B cell (primary cell): ENCODE measurements at regions not wholly inside any gene's neighbourhood (a gene's known extent, or its start where the extent isn't known, plus 50 kb on each side); places are given as distances from the start of the nearest gene placed in this dataset.

Source experiments
- ATAC-seq: fragments of 200-7000 bp; cut with Tn5 transposase; one replicate; pipeline ENCODE4 v1.10.0; 2021; ENCODE audit warnings: low read depth, mild to moderate bottlenecking, moderate number of reproducible peaks, moderate library complexity
- CTCF ChIA-PET: fragments of 350-600 bp; sonication (Branson Sonifier 250); formaldehyde crosslinking; loops from one replicate; lab custom pipeline; 2021; ENCODE audit warnings: antibody characterized with exemption, inconsistent platforms; lab: Charles Lee
- POLR2A ChIA-PET: fragments of 350-600 bp; sonication (Branson Sonifier 250); formaldehyde crosslinking; loops from one replicate; lab custom pipeline; 2021; ENCODE audit warnings: antibody characterized with exemption; lab: Charles Lee
- DNase-seq: peaks from one replicate; pipeline ENCODE4 v3.0.0; 2013
- H2AFZ ChIP-seq: 2 replicates; pipeline ENCODE4 v1.6.1; 2012; ENCODE audit warnings: mild to moderate bottlenecking, low read depth, low read length; ENCODE audit not compliant: insufficient read depth, poor library complexity, severe bottlenecking
- H3K27ac ChIP-seq, 2 donors: 1 replicate in 1 of 2; 2 replicates in 1 of 2; pipeline ENCODE4 v1.5.1; 2012 to 2013; ENCODE audit warnings: low read length in 2 of 2, mild to moderate bottlenecking in 2 of 2, moderate library complexity in 1 of 2
- H3K27me3 ChIP-seq, 4 experiments: fragments of 200-600 bp in 1 of 4; sonication (generic) in 1 of 4; replicated peaks in 1 of 4; 1 replicate in 2 of 4; 2 replicates in 2 of 4; pipeline versions ENCODE4 v1.6.1 to v1.7.0; 2013 to 2016; ENCODE audit warnings: low read length in 3 of 4, mild to moderate bottlenecking in 2 of 4, mixed read lengths in 1 of 4, moderate library complexity in 1 of 4; ENCODE audit not compliant: insufficient read depth in 4 of 4, control insufficient read depth in 3 of 4; ENCODE audit errors: control extremely low read depth in 1 of 4
- H3K36me3 ChIP-seq, 2 experiments: replicated peaks in 1 of 2; 1 replicate in 1 of 2; 2 replicates in 1 of 2; pipeline versions ENCODE4 v1.6.1 to v1.7.1; 2013; ENCODE audit warnings: low read length in 1 of 2; ENCODE audit not compliant: insufficient read depth in 2 of 2, control insufficient read depth in 1 of 2; ENCODE audit errors: control extremely low read depth in 1 of 2, extremely low read depth in 1 of 2
- H3K4me1 ChIP-seq, 2 donors: fragments of 200-600 bp in 1 of 2; sonication (generic) in 1 of 2; 1 replicate in 1 of 2; 2 replicates in 1 of 2; pipeline versions ENCODE4 v1.5.1 to v1.6.1; 2013 to 2017; ENCODE audit warnings: low read length in 2 of 2; ENCODE audit not compliant: control insufficient read depth in 2 of 2, insufficient read depth in 2 of 2
- H3K4me2 ChIP-seq: replicated peaks from 2 replicates; pipeline ENCODE3; 2012; ENCODE audit warnings: mild to moderate bottlenecking, low read depth, low read length; ENCODE audit not compliant: poor library complexity, severe bottlenecking
- H3K4me3 ChIP-seq, 5 experiments: fragments of 200-600 bp in 1 of 5; sonication (generic) in 1 of 5; 1 replicate in 3 of 5; 2 replicates in 2 of 5; pipeline versions ENCODE4 v1.5.1 to v1.7.0; 2011 to 2016; ENCODE audit warnings: low read length in 4 of 5, mild to moderate bottlenecking in 4 of 5, low read depth in 2 of 5, control low read depth in 1 of 5, moderate library complexity in 1 of 5; ENCODE audit not compliant: insufficient read depth in 1 of 5; ENCODE audit errors: control extremely low read depth in 1 of 5, extremely low read depth in 1 of 5
- H3K79me2 ChIP-seq: fragments of 200-600 bp; sonication (generic); one replicate; pipeline ENCODE4 v1.6.0; 2016; ENCODE audit warnings: low read length; ENCODE audit not compliant: control insufficient read depth, insufficient read depth
- H3K9ac ChIP-seq: fragments of 200-600 bp; sonication (generic); 2 replicates; pipeline ENCODE4 v1.6.1; 2017; ENCODE audit warnings: mild to moderate bottlenecking, low read length, moderate library complexity
- H3K9me3 ChIP-seq, 3 donors: one replicate each; pipeline versions ENCODE4 v1.6.1 to v1.7.1; 2013; ENCODE audit warnings: low read length in 2 of 3; ENCODE audit not compliant: control insufficient read depth in 2 of 3, insufficient read depth in 1 of 3; ENCODE audit errors: control extremely low read depth in 1 of 3
- H4K20me1 ChIP-seq: 2 replicates; pipeline ENCODE4 v1.6.0; 2012; ENCODE audit warnings: mild to moderate bottlenecking, low read length; ENCODE audit not compliant: insufficient read depth, control insufficient read depth, poor library complexity, severe bottlenecking
- H3K27ac Mint-ChIP-seq: one replicate; pipeline ENCODE4 v1.8.0; 2021; ENCODE audit warnings: mixed read lengths
- H3K27me3 Mint-ChIP-seq: one replicate; pipeline ENCODE4 v1.8.0; 2021; ENCODE audit warnings: mixed read lengths
- H3K4me1 Mint-ChIP-seq: one replicate; pipeline ENCODE4 v1.8.0; 2021; ENCODE audit warnings: mixed read lengths
- H3K4me3 Mint-ChIP-seq: one replicate; pipeline ENCODE4 v1.8.0; 2021; ENCODE audit warnings: mixed read lengths
- H3K9me3 Mint-ChIP-seq: one replicate; pipeline ENCODE4 v1.8.0; 2022; ENCODE audit warnings: mixed read lengths; ENCODE audit not compliant: insufficient read depth
- EZH2 ChIP-seq: IDR thresholded peaks from 2 replicates; pipeline ENCODE4 v1.6.1; 2012; ENCODE audit warnings: borderline replicate concordance, low read depth, mild to moderate bottlenecking, moderate library complexity, low read length; ENCODE audit not compliant: insufficient read depth, poor library complexity, severe bottlenecking
- WGBS: methylation state at CpG from one replicate; pipeline ENCODE4 v1.1.5; 2013; ENCODE audit warnings: missing lambda C conversion rate; ENCODE audit not compliant: insufficient coverage; 5-methylcytosine and 5-hydroxymethylcytosine counted together
- intact Hi-C: fragments of 100-400 bp; cut with micrococcal nuclease; formaldehyde crosslinking; loops from one replicate; pipeline ENCODE4 v1.10.0; 2022
- TF ChIP-seq, protein P1 (sequence below): fragments of 200-600 bp; IDR thresholded peaks from one replicate; pipeline ENCODE4 v1.8.0; 2022; ENCODE audit warnings: antibody characterized with exemption, mild to moderate bottlenecking

DNA sequence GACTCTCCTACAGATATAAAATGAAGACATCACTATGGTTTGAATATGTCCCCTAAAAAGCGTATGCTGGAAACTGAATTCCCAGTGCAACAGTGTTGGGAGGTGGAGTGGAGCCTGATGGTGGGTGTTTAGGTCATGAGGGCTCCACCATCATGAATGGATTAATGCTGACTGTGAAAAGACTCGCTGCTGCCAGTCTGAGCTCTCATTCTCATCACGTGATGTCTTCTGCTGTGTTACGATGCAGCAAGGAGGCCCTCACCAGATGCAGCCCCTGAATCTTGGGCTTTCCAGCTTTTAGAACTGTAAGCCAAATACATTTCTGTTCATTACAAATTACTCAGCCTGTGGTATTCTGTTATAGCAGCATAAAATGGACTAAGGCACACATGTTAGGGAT, 73.8 kb upstream of the PPP2R5A start:
- intact Hi-C loops = no loop called here
- ATAC-seq (no peak), DNase-seq (no peak)
- Histone ChIP-seq H3K9me3 (no peaks in the 10 kb centered on the region), H3K27ac (no peak overlapping the region), H3K79me2 (no peaks in the 10 kb centered on the region), H3K4me1 (no peaks in the 10 kb centered on the region), H3K4me3 (no peak overlapping the region), H4K20me1 (no peaks in the 10 kb centered on the region), H3K9ac (no peak overlapping the region), H2AFZ (no peak overlapping the region), H3K4me2 (no peak overlapping the region), H3K36me3 (no peaks in the 10 kb centered on the region), H3K27me3 (peaks cover 0 to 2% (median 0%) of the 10 kb centered on the region in 4 experiments)
- Mint-ChIP-seq H3K9me3 (no peaks in the 10 kb centered on the region), H3K27ac (no peak overlapping the region), H3K4me1 (no peaks in the 10 kb centered on the region), H3K27me3 (peaks cover 16% of the 10 kb centered on the region), H3K4me3 (no peak overlapping the region)
- ChIA-PET CTCF (no interaction called here), POLR2A (no interaction called here)
- TF ChIP-seq EZH2 = no peak
- TF ChIP-seq, protein P1, sequence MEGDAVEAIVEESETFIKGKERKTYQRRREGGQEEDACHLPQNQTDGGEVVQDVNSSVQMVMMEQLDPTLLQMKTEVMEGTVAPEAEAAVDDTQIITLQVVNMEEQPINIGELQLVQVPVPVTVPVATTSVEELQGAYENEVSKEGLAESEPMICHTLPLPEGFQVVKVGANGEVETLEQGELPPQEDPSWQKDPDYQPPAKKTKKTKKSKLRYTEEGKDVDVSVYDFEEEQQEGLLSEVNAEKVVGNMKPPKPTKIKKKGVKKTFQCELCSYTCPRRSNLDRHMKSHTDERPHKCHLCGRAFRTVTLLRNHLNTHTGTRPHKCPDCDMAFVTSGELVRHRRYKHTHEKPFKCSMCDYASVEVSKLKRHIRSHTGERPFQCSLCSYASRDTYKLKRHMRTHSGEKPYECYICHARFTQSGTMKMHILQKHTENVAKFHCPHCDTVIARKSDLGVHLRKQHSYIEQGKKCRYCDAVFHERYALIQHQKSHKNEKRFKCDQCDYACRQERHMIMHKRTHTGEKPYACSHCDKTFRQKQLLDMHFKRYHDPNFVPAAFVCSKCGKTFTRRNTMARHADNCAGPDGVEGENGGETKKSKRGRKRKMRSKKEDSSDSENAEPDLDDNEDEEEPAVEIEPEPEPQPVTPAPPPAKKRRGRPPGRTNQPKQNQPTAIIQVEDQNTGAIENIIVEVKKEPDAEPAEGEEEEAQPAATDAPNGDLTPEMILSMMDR = no peak
- 97% methylated on average over 4 of the region's 4 CpGs for WGBS

DNA sequence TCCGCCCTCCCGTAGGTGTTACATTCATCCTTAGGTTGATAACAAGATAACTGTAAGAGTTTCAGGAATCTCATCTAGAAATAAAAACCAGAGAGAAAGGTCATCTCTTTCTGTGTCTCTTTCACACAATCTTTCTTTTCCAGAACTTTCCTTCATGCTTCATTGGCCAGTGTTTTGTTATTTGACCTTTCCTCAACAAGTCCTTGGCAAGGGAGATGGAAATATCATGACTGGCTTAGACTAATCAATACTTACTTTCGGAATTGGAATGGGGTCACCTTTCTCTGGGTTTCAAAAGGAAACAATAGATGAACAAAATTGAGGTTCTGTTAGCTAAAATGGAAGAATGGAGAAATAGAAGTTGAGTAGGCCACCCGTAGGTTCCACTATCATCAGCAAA, 72.9 kb upstream of the PPP2R5A start:
- Histone ChIP-seq H3K4me2 (no peak overlapping the region), H4K20me1 (no peaks in the 10 kb centered on the region), H3K27ac (no peak overlapping the region), H3K9ac (no peak overlapping the region), H3K4me1 (no peaks in the 10 kb centered on the region), H3K36me3 (no peaks in the 10 kb centered on the region), H2AFZ (no peak overlapping the region), H3K27me3 (peaks cover 0 to 2% (median 0%) of the 10 kb centered on the region in 4 experiments), H3K9me3 (no peaks in the 10 kb centered on the region), H3K79me2 (no peaks in the 10 kb centered on the region), H3K4me3 (no peak overlapping the region)
- DNase-seq (no peak), ATAC-seq (no peak)
- H3K27ac Mint-ChIP-seq = no peak overlapping the region
- H3K9me3 Mint-ChIP-seq = no peaks in the 10 kb centered on the region
- intact Hi-C loops = no loop called here
- no peak overlapping the region for H3K4me3 Mint-ChIP-seq
- H3K4me1 Mint-ChIP-seq = no peaks in the 10 kb centered on the region
- WGBS = 100% methylated on average over 1 of the region's 4 CpGs
- H3K27me3 Mint-ChIP-seq = peaks cover 10% of the 10 kb centered on the region
- ChIA-PET POLR2A (no interaction called here), CTCF (no interaction called here)
- TF ChIP-seq EZH2 = no peak
- TF ChIP-seq, protein P1 = no peak
